Activated CD4-positive, alpha-beta T cell treated with anti-CD3 and anti-CD28 coated beads, Interleukin-2, amount 50 U/mL, for 24 hours (primary cell): ENCODE measurements at regions not wholly inside any gene's neighbourhood (a gene's known extent, or its start where the extent isn't known, plus 50 kb on each side); places are given as distances from the start of the nearest gene placed in this dataset.

Experiments
- DNase-seq, 2 donors: peaks; one replicate each; pipeline ENCODE4 v3.0.0-alpha.2; 2020; ENCODE audit warnings: low read depth in 1 of 2, low spot score in 1 of 2

GRCh38 chr2:22995576-22995975 lies 389.4 kb upstream of the KLHL29 start:
- DNase-seq = no peak

GRCh38 chr2:22996911-22997310 lies 388.1 kb upstream of the KLHL29 start:
- no peak for DNase-seq

- DNase-seq = no peak
Observed at GRCh38 chr2:22998359-22998758, 386.6 kb upstream of the KLHL29 start.

- no peak for DNase-seq
Observed at GRCh38 chr2:22999951-23000350, 385.0 kb upstream of the KLHL29 start.

GRCh38 chr2:23002234-23002633 lies 382.7 kb upstream of the KLHL29 start:
- no peak for DNase-seq

- no peak for DNase-seq
Observed at GRCh38 chr2:23005469-23005868, 379.5 kb upstream of the KLHL29 start.

GRCh38 chr2:23007631-23008235 lies 377.2 kb upstream of the KLHL29 start:
- no peak for DNase-seq

- no peak for DNase-seq
Observed at GRCh38 chr2:23008440-23008839, 376.5 kb upstream of the KLHL29 start.

GRCh38 chr2:23008951-23009350 lies 376.0 kb upstream of the KLHL29 start:
- no peak for DNase-seq

- no peak for DNase-seq
Observed at GRCh38 chr2:23009545-23010149, 375.3 kb upstream of the KLHL29 start.

- DNase-seq = no peak
Observed at GRCh38 chr2:23012499-23012898, 372.5 kb upstream of the KLHL29 start.

- DNase-seq = no peak
Observed at GRCh38 chr2:23015651-23016200, 369.3 kb upstream of the KLHL29 start.

- DNase-seq = no peak
Observed at GRCh38 chr2:23019476-23019875, 365.5 kb upstream of the KLHL29 start.

GRCh38 chr2:23020659-23021058 lies 364.3 kb upstream of the KLHL29 start:
- no peak for DNase-seq

- no peak for DNase-seq
Observed at GRCh38 chr2:23021311-23022120, 363.5 kb upstream of the KLHL29 start.

- DNase-seq = no peak
Observed at GRCh38 chr2:23023722-23024121, 361.3 kb upstream of the KLHL29 start.

- no peak for DNase-seq
Observed at GRCh38 chr2:23026671-23027070, 358.3 kb upstream of the KLHL29 start.

- no peak for DNase-seq
Observed at GRCh38 chr2:23027396-23027795, 357.6 kb upstream of the KLHL29 start.

GRCh38 chr2:23028106-23028505 lies 356.9 kb upstream of the KLHL29 start:
- DNase-seq = no peak

GRCh38 chr2:23029111-23029510 lies 355.9 kb upstream of the KLHL29 start:
- DNase-seq = no peak

- no peak for DNase-seq
Observed at GRCh38 chr2:23029951-23030350, 355.0 kb upstream of the KLHL29 start.

- no peak for DNase-seq
Observed at GRCh38 chr2:23034996-23035395, 350.0 kb upstream of the KLHL29 start.
